ENCODE measurements at regions not wholly inside any gene's neighbourhood (a gene's known extent, or its start where the extent isn't known, plus 50 kb on each side); places are given as distances from the start of the nearest gene placed in this dataset.
"Not testable (repeated sequence)": the region's sequence is repeated elsewhere in the genome, so short reads cannot be mapped to it uniquely, and the experiment has no call there.

DNA sequence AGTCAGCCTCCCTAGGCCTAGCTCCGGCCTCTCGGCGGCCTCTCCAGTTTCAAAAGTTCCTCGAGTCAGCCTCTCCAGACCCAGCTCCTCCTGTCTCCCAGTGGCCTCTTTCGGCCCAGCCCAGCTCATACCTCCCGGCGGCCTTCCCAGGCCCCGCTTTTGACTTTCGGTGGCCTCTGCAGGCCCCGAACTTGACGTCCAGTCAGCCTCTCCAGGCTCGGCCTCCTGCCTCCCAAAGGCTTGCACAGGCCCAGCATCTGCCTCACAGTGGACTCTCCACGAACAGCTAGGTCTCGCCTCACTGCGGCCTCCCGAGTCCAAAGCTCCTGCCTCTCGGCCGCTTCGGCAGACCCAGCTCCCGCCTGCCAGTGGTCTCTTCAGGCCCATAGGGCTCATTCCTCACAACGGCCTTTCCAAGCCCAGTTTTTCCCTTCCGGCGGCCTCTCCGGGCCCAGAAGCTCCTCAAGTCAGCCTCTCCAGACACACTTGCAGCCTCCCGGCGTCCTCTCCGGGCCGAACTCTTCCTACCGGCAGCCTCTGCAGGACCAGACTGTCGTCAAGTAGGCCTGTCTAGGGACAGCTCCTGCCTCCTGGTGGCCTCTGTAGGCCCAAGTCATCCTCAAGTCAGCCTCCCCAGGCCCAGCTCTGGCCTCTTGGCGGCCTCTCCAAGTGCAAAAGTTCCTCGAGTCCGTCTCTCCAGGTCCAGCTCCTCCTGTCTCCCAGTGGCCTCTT is 249.9 kb upstream of the ZNF722 start:
- not testable (repeated sequence) for DNase-seq

DNA sequence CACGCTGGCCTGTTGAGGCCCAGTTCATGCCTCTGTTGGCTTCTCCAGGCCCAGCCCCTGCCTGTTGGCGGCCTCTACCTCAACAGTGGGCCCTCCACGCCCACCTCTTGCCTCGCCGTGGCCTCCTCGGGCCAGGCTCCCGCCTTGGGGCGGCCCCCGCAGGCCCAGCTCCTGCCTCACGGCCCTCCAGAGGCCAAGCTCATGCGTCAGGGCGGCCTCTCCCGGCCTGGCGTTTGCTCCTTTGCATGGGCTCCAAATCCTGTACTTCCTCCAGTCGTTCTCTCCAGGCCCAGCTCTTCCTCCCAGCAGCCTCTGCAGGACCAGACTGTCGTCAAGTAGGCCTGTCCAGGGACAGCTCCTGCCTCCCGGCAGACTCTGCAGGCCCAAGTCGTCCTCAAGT is 246.2 kb upstream of the ZNF722 start:
- not testable (repeated sequence) for DNase-seq

DNA sequence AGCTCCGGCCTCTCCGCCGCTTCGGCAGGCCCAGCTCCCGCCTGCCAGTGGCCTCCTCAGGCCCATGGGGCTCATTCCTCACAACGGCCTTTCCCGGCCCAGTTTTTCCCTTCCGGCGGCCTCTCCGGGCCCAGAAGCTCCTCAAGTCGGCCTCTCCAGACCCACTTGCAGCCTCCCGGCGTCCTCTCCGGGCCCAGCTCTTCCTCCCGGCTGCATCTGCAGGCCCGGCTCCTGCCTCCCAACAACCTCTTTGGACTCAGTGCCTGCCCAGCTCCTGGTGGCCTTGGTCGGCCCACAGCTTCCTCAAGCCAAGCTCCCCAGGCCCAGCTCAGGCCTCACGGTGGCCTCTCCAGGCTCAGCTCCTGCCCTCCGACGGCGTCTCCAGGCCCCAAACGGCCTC is 245.5 kb upstream of the ZNF722 start:
- not testable (repeated sequence) for DNase-seq

DNA sequence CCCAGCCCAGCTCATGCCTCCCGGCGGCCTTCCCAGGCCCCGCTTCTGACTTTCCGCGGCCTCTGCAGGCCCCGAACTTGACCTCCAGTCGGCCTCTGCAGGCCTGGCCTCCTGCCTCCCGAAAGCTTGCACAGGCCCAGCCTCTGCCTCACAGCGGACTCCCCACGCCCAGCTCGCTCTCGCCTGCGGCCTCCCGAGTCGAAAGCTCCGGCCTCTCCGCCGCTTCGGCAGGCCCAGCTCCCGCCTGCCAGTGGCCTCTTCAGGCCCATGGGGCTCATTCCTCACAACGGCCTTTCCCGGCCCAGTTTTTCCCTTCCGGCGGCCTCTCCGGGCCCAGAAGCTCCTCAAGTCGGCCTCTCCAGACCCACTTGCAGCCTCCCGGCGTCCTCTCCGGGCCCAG is 238.4 kb upstream of the ZNF722 start:
- DNase-seq = not testable (repeated sequence)

DNA sequence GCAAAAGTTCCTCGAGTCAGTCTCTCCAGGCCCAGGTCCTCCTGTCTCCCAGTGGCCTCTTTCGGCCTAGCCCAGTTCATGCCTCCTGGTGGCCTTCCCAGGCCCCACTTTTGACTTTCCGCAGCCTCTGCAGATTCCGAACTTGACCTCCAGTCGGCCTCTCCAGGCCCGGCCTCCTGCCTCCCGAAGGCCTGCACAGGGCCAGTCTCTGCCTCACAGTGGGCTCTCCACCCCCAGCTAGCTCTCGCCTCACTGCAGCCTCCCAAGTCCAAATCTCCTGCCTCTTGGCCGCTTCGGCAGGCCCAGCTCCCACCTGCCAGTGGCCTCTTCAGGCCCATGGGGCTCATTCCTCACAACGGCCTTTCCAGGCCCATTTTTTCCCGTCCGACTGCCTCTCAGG is 233.1 kb upstream of the ZNF722 start:
- not testable (repeated sequence) for DNase-seq

DNA sequence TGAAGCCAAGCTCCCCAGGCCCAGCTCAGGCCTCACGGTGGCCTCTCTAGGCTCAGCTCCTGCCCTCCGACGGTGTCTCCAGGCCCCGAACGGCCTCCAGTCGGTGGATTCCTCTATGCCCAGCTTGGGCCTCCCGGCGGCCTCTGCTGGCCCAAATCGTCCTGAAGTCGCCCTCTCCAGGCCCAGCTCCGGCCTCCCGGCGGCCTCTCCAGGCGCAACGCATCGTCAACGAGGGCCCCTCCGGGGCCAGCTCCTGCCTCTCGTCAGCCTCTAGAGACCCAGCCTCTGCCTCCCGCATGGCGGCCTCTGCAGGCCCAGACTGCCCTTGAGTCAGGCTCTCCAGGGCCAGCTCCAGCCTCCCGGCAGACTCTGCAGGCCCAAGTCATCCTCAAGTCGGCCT is 232.5 kb upstream of the ZNF722 start:
- DNase-seq = not testable (repeated sequence)

DNA sequence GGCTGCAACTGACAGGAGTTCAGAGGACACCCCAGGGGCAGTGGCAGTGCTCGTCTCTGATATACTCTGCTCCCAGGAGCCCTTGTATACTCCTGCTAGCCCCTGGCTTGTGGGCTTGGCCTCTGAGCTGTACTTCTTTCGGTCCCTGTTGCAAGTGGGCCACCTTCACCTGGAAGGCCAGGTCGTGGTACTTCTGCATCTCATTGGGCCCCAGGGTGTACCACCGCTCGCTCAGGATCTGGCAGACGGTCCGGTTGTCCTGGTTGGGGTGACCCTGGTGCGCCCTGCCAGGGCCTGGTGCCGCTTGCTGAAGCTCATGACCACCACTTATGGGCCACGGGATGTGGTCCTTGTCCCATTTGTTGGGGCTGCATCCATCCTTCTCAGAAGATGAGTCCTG is 228.5 kb upstream of the ZNF722 start:
- not testable (repeated sequence) for DNase-seq

GRCh38 chr7:63771389-63772085 is 227.1 kb upstream of the ZNF722 start:
- DNase-seq = not testable (repeated sequence)

- DNase-seq = peak in 6 of 56 donors; percentile 1 to 43 (median 14)
Observed at GRCh38 chr7:63789378-63790176, 209.1 kb upstream of the ZNF722 start.

- not testable (repeated sequence) for DNase-seq
Observed at GRCh38 chr7:63790177-63790763, 208.4 kb upstream of the ZNF722 start.

Measured in amygdala (tissue), 56 donors.